ENCODE measurements at regions not wholly inside any gene's neighbourhood (a gene's known extent, or its start where the extent isn't known, plus 50 kb on each side); places are given as distances from the start of the nearest gene placed in this dataset.

GRCh38 chr4:79266136-79266535 lies 59.7 kb downstream of the NAA11 start:
- no peaks in the 10 kb centered on the region for H3K36me3 Mint-ChIP-seq (ENCODE audit: low read depth)
- no peak for TF ChIP-seq CTCF (IDR thresholded peaks at IDR 0.05)
- no peak overlapping the region for H3K4me3 Mint-ChIP-seq (ENCODE audit: unreplicated experiment)
- H3K27me3 Mint-ChIP-seq (ENCODE audit: low read depth), result no peaks in the 10 kb centered on the region
- H3K4me1 Mint-ChIP-seq (ENCODE audit: low read depth), result no peaks in the 10 kb centered on the region
- H3K27ac Mint-ChIP-seq (ENCODE audit: unreplicated experiment), result no peak overlapping the region
- H3K9me3 Mint-ChIP-seq (ENCODE audit: low read depth), result no peaks in the 10 kb centered on the region
- DNase-seq (ENCODE audit: low spot score), result no peak

- DNase-seq (ENCODE audit: low spot score), result no peak
- Mint-ChIP-seq H3K9me3 (ENCODE audit: low read depth) (no peaks in the 10 kb centered on the region), H3K4me1 (ENCODE audit: low read depth) (no peaks in the 10 kb centered on the region), H3K36me3 (ENCODE audit: low read depth) (no peaks in the 10 kb centered on the region), H3K27me3 (ENCODE audit: low read depth) (no peaks in the 10 kb centered on the region), H3K4me3 (ENCODE audit: unreplicated experiment) (no peak overlapping the region), H3K27ac (ENCODE audit: unreplicated experiment) (no peak overlapping the region)
- TF ChIP-seq CTCF (IDR thresholded peaks at IDR 0.05), result no peak
Measured at GRCh38 chr4:79259242-79259641, 66.6 kb downstream of the NAA11 start.

GRCh38 chr4:79258614-79259176 lies 67.2 kb downstream of the NAA11 start:
- no peak for DNase-seq (ENCODE audit: low spot score)
- Mint-ChIP-seq H3K9me3 (ENCODE audit: low read depth) (no peaks in the 10 kb centered on the region), H3K27me3 (ENCODE audit: low read depth) (no peaks in the 10 kb centered on the region), H3K4me3 (ENCODE audit: unreplicated experiment) (no peak overlapping the region), H3K4me1 (ENCODE audit: low read depth) (no peaks in the 10 kb centered on the region), H3K27ac (ENCODE audit: unreplicated experiment) (no peak overlapping the region), H3K36me3 (ENCODE audit: low read depth) (no peaks in the 10 kb centered on the region)
- no peak for TF ChIP-seq CTCF (IDR thresholded peaks at IDR 0.05)

- no peak for TF ChIP-seq CTCF (IDR thresholded peaks at IDR 0.05)
- Mint-ChIP-seq H3K4me3 (ENCODE audit: unreplicated experiment) (no peak overlapping the region), H3K9me3 (ENCODE audit: low read depth) (no peaks in the 10 kb centered on the region), H3K27me3 (ENCODE audit: low read depth) (no peaks in the 10 kb centered on the region), H3K27ac (ENCODE audit: unreplicated experiment) (no peak overlapping the region), H3K36me3 (ENCODE audit: low read depth) (no peaks in the 10 kb centered on the region), H3K4me1 (ENCODE audit: low read depth) (no peaks in the 10 kb centered on the region)
- DNase-seq (ENCODE audit: low spot score), result no peak
Measured at GRCh38 chr4:79257953-79258613, 67.8 kb downstream of the NAA11 start.

GRCh38 chr4:79255793-79256192 lies 70.1 kb downstream of the NAA11 start:
- TF ChIP-seq CTCF (IDR thresholded peaks at IDR 0.05), result no peak
- Mint-ChIP-seq H3K27ac (ENCODE audit: unreplicated experiment) (no peak overlapping the region), H3K4me3 (ENCODE audit: unreplicated experiment) (no peak overlapping the region), H3K9me3 (ENCODE audit: low read depth) (no peaks in the 10 kb centered on the region), H3K27me3 (ENCODE audit: low read depth) (no peaks in the 10 kb centered on the region), H3K36me3 (ENCODE audit: low read depth) (no peaks in the 10 kb centered on the region), H3K4me1 (ENCODE audit: low read depth) (no peaks in the 10 kb centered on the region)
- DNase-seq (ENCODE audit: low spot score), result no peak
